Dendritic cell treated with granulocyte-macrophage colony-stimulating factor and Interleukin-4, amounts not matched to agents 40 ng/mL and 50 ng/mL, for 4 days (primary cell): ENCODE measurements at regions not wholly inside any gene's neighbourhood (a gene's known extent, or its start where the extent isn't known, plus 50 kb on each side); places are given as distances from the start of the nearest gene placed in this dataset.
"Not testable (repeated sequence)": the region's sequence is repeated elsewhere in the genome, so short reads cannot be mapped to it uniquely, and the experiment has no call there.

Source experiments
- H3K27ac Mint-ChIP-seq: one replicate; pipeline ENCODE4 v1.8.0; 2022; ENCODE audit warnings: mild to moderate bottlenecking, mixed read lengths
- H3K27me3 Mint-ChIP-seq: one replicate; pipeline ENCODE4 v1.8.0; 2022; ENCODE audit warnings: mild to moderate bottlenecking, mixed read lengths
- H3K36me3 Mint-ChIP-seq: one replicate; pipeline ENCODE4 v1.8.0; 2022; ENCODE audit warnings: low read depth, mixed read lengths
- H3K4me1 Mint-ChIP-seq: one replicate; pipeline ENCODE4 v1.8.0; 2022; ENCODE audit warnings: low read depth, mixed read lengths
- H3K4me3 Mint-ChIP-seq: one replicate; pipeline ENCODE4 v1.8.0; 2022; ENCODE audit warnings: mild to moderate bottlenecking, moderate library complexity, mixed read lengths
- H3K9me3 Mint-ChIP-seq: one replicate; pipeline ENCODE4 v1.8.0; 2022; ENCODE audit warnings: mixed read lengths
- intact Hi-C: fragments of 100-400 bp; cut with micrococcal nuclease; formaldehyde crosslinking; loops from one replicate; pipeline ENCODE4 v1.15.0; 2022

DNA sequence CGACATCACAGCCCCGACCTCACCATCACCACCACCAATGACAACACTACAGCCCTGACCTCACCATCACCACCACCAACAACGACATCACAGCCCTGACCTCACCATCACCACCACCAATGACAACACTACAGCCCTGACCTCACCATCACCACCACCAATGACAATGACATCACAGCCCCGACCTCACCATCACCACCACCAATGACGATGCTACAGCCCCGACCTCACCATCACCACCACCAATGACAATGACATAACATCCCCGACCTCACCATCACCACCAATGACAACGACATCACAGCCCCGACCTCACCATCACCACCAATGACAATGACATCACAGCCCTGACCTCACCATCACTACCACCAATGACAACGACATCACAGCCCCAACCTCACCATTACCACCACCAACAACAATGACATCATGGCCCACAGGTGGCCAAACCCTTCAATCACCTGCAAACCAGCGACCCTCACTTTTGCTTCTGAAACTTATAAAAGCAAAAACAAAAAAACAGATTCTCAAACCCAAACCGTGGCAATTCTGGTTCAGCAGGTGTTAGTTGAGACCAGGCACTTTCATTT, 70.7 kb upstream of the TMEM18 start:
- Mint-ChIP-seq H3K27ac (no peak overlapping the region), H3K9me3 (no peaks in the 10 kb centered on the region), H3K4me3 (no peak overlapping the region), H3K36me3 (no peaks in the 10 kb centered on the region), H3K27me3 (peaks cover 4% of the 10 kb centered on the region), H3K4me1 (no peaks in the 10 kb centered on the region)
- intact Hi-C loops = no loop called here

DNA sequence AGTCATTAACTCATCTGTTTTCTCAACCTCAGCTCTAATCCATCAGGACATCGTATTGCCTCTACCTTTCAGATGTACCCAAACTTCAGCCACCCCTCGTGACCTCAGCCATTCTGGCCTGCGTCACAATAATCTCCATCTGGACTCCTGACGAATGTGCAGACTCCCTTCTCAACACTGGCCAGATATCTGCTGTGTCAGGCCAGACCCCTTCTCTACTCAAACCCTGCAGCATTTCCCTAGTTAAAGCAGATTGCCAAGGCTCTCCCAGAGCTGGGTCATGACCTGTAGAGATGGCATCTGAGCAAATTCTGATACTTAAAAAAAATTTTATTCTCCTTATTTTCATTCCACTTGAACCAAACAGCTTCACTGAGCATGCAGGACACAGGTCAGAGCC, 69.5 kb upstream of the TMEM18 start:
- Mint-ChIP-seq H3K36me3 (no peaks in the 10 kb centered on the region), H3K4me3 (no peak overlapping the region), H3K27me3 (peaks cover 12% of the 10 kb centered on the region), H3K27ac (no peak overlapping the region), H3K9me3 (no peaks in the 10 kb centered on the region), H3K4me1 (no peaks in the 10 kb centered on the region)
- intact Hi-C loops = no loop called here

DNA sequence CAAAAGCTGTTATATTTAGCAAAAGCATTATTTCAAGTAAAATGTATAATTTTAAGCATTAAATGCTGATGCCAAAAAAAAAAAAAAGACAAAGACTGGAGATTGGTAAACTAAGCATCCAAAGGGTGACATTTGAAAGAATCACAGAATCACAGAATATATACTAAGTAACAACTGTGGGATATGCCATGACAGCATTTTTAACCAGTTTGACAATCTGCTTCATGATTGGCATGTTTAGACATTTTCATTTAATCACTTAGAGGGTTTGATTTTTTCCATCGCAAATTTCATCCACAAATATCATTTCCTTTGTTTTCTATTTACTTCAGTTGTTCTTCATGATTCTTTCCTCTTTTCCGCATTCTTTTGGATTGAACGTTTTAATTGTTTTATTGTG, 66.9 kb upstream of the TMEM18 start:
- Mint-ChIP-seq H3K27ac (no peak overlapping the region), H3K4me1 (peaks cover 16% of the 10 kb centered on the region), H3K36me3 (no peaks in the 10 kb centered on the region), H3K4me3 (no peak overlapping the region), H3K9me3 (no peaks in the 10 kb centered on the region), H3K27me3 (peaks cover 33% of the 10 kb centered on the region)
- intact Hi-C loops = no loop called here

GRCh38 chr2:742221-742620, 65.0 kb upstream of the TMEM18 start:
- Mint-ChIP-seq H3K36me3 (no peaks in the 10 kb centered on the region), H3K4me1 (peaks cover 16% of the 10 kb centered on the region), H3K9me3 (no peaks in the 10 kb centered on the region), H3K4me3 (no peak overlapping the region), H3K27me3 (peaks cover 34% of the 10 kb centered on the region), H3K27ac (no peak overlapping the region)
- intact Hi-C loops = no loop called here

DNA sequence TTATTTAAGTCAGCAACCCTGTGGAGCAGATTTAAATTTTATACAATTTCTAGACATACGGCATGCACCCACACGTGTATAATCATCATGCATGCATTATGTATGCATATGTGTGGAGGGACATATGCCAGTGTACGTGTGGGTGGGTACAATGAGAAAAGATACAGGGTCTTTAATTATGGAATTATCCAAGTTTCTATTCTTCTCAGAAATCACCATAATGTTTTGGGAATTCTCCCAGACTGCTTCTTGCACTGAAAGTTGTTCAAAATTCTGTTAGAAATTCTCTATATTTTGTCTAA, 63.9 kb upstream of the TMEM18 start:
- Mint-ChIP-seq H3K4me3 (no peak overlapping the region), H3K36me3 (no peaks in the 10 kb centered on the region), H3K4me1 (peaks cover 16% of the 10 kb centered on the region), H3K9me3 (no peaks in the 10 kb centered on the region), H3K27me3 (peaks cover 33% of the 10 kb centered on the region), H3K27ac (no peak overlapping the region)
- intact Hi-C loops = no loop called here

DNA sequence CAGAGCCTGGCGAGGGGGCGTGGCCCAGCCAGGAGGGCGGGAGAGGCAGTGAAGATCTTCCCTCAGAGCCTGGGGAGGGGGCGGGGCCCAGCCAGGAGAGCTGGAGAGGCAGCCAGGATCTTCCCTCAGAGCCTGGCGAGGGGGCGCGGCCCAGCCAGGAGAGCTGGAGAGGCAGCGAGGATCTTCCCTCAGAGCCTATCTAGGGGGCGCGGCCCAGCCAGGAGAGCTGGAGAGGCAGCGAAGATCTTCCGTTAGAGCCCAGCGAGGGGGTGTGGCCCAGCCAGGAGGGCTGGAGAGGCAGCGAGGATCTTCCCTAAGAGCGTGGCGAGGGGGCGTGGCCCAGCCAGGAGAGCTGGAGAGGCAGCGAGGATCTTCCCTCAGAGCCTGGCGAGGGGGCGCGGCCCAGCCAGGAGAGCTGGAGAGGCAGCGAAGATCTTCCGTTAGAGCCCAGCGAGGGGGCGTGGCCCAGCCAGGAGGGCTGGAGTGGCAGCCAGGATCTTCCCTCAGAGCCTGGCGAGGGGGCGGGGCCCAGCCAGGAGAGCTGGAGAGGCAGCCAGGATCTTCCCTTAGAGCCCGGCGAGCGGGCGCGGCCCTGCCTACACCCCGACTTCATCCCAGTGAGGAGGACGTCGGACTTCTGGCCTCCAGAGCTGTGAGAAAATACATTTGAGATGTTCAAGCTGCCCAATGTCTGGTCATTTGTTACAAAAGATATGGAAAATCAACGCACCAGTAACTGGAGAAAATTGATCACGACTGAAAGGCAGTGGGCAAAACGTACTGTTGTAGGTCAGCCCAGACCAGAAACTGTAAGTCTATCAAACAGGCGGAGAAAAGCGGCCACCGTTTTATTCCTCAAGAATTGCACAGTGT, 63.4 kb upstream of the TMEM18 start:
- Mint-ChIP-seq H3K4me3 (peak overlapping the region; percentile 77), H3K4me1 (peaks cover 16% of the 10 kb centered on the region), H3K27me3 (peaks cover 33% of the 10 kb centered on the region)
- H3K36me3 Mint-ChIP-seq, H3K27ac Mint-ChIP-seq, H3K9me3 Mint-ChIP-seq, intact Hi-C loops: not testable (repeated sequence)

DNA sequence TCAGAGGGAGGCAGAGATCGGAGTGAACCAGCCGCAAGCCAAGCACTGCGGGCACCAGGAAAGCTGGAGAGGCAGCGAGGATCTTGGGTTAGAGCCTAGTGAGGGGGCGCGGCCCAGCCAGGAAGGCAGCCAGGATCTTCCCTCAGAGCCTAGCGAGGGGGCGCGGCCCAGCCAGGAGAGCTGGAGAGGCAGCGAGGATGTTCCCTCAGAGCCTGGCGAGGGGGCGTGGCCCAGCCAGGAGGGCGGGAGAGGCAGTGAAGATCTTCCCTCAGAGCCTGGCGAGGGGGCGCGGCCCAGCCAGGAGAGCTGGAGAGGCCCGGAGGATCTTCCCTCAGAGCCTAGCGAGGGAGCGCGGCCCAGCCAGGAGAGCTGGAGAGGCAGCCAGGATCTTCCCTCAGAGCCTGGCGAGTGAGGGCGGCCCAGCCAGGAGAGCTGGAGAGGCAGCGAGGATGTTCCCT, 62.7 kb upstream of the TMEM18 start:
- Mint-ChIP-seq H3K4me1 (peaks cover 16% of the 10 kb centered on the region), H3K27me3 (peaks cover 33% of the 10 kb centered on the region), H3K4me3 (peak overlapping the region; percentile 77)
- H3K36me3 Mint-ChIP-seq, intact Hi-C loops, H3K27ac Mint-ChIP-seq, H3K9me3 Mint-ChIP-seq: not testable (repeated sequence)

DNA sequence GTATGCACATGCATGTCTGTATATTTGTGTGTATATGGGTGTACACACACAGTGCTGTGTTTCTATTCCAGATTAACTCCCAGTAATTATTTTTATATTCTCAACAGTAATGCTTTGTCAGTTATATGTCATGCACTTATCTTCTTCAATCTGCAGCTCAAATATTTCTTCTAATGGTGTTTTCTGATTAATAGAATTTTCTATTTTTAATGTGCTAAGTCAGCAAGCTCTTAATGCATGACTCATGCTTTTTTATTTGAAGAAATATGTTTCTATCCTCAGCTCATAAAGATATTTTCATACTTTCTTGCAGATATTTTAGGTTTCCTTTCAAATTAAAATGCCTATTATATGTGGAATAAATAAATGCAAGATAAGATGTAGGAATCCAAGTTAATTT, 59.7 kb upstream of the TMEM18 start:
- H3K27ac Mint-ChIP-seq = no peak overlapping the region
- H3K4me3 Mint-ChIP-seq = no peak overlapping the region
- H3K9me3 Mint-ChIP-seq = no peaks in the 10 kb centered on the region

GRCh38 chr2:735670-736218, 58.5 kb upstream of the TMEM18 start:
- Mint-ChIP-seq H3K9me3 (no peaks in the 10 kb centered on the region), H3K4me1 (peaks cover 16% of the 10 kb centered on the region), H3K27ac (no peak overlapping the region), H3K27me3 (peaks cover 27% of the 10 kb centered on the region), H3K36me3 (no peaks in the 10 kb centered on the region), H3K4me3 (no peak overlapping the region)
- intact Hi-C loops = no loop called here

More for the DNA sequence above, 59.7 kb upstream of the TMEM18 start:
- peaks cover 25% of the 10 kb centered on the region for H3K27me3 Mint-ChIP-seq
- intact Hi-C loops = no loop called here
- no peaks in the 10 kb centered on the region for H3K36me3 Mint-ChIP-seq
- peaks cover 16% of the 10 kb centered on the region for H3K4me1 Mint-ChIP-seq

DNA sequence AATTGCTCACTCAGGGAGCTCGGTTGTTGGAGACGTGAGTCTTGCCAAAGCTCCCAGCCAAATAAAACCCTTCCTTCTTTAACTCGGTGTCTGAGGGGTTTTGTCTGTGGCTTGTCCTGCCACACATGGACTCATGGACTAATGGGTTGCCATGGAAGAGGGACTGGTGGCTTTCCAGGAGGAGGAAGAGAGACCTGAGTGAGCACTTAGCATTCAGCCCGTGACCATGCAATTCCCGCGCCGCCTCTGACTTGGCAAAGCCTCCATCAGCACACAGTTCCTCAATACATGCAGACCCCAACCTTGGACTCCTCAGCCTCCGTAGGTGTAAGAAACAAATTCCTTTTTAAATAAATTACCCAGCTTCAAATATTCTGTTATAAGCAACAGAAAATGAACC, 57.3 kb upstream of the TMEM18 start:
- Mint-ChIP-seq H3K4me3 (no peak overlapping the region), H3K27ac (no peak overlapping the region), H3K27me3 (peaks cover 17% of the 10 kb centered on the region), H3K9me3 (no peaks in the 10 kb centered on the region), H3K36me3 (no peaks in the 10 kb centered on the region), H3K4me1 (peaks cover 3% of the 10 kb centered on the region)
- intact Hi-C loops = no loop called here

GRCh38 chr2:733495-733894, 56.3 kb upstream of the TMEM18 start:
- Mint-ChIP-seq H3K27me3 (peaks cover 17% of the 10 kb centered on the region), H3K4me1 (no peaks in the 10 kb centered on the region), H3K9me3 (no peaks in the 10 kb centered on the region), H3K4me3 (no peak overlapping the region), H3K36me3 (no peaks in the 10 kb centered on the region), H3K27ac (no peak overlapping the region)
- intact Hi-C loops = no loop called here

GRCh38 chr2:733001-733400, 55.8 kb upstream of the TMEM18 start:
- H3K36me3 Mint-ChIP-seq = no peaks in the 10 kb centered on the region
- no peaks in the 10 kb centered on the region for H3K9me3 Mint-ChIP-seq
- H3K27ac Mint-ChIP-seq = no peak overlapping the region
- H3K4me1 Mint-ChIP-seq = no peaks in the 10 kb centered on the region
- no peak overlapping the region for H3K4me3 Mint-ChIP-seq
- intact Hi-C loops = no loop called here
- peaks cover 17% of the 10 kb centered on the region for H3K27me3 Mint-ChIP-seq

DNA sequence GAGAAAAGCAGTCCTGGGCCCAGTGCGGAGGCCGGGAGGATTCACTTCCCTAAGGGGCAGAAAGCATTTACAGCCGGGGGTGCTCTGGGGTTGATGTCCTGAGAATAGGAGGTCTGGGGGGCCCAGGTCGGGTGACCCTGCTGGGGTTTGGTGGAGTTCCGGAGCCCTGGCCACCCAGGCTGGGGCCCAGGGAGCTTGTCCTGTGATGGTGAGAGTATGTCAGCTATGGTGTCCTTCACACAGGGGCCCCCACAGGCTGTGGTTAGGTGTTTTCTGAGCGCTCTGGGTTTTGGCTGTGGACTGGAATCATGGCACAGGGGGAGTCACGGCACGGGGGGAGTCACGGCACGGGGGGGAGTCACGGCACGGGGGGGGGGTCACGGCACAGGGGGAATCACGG, 54.5 kb upstream of the TMEM18 start:
- H3K36me3 Mint-ChIP-seq = no peaks in the 10 kb centered on the region
- no peaks in the 10 kb centered on the region for H3K9me3 Mint-ChIP-seq
- intact Hi-C loops = no loop called here
- H3K4me3 Mint-ChIP-seq = no peak overlapping the region
- no peaks in the 10 kb centered on the region for H3K4me1 Mint-ChIP-seq
- H3K27ac Mint-ChIP-seq = no peak overlapping the region
- peaks cover 17% of the 10 kb centered on the region for H3K27me3 Mint-ChIP-seq

DNA sequence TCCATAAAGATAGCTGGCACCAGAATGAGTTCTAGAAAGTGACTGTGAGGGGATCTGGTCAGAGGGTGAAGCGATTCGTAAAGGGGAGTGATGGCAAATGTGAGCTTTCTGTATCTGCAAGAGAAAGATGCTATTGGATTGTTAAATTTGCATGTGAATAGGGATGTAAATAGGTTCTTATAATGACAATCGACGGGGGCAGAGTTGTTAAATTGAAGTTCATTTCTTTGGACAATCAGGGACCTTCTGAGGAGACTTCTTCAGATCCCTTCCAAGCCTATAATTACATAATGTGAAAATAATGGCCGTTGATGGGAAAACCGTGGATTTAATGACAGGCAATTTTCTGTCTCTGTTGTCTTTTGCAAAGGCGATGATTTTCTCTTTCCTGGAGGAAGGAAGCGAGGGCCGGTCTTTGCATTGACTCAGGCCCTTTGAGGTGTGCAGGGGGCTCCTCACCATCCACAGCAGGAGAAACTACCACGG, 52.2 kb upstream of the TMEM18 start:
- no peak overlapping the region for H3K4me3 Mint-ChIP-seq
- H3K36me3 Mint-ChIP-seq = no peaks in the 10 kb centered on the region
- no peaks in the 10 kb centered on the region for H3K9me3 Mint-ChIP-seq
- peaks cover 23% of the 10 kb centered on the region for H3K27me3 Mint-ChIP-seq
- peaks cover 8% of the 10 kb centered on the region for H3K4me1 Mint-ChIP-seq
- intact Hi-C loops = no loop called here
- no peak overlapping the region for H3K27ac Mint-ChIP-seq
